ENCODE measurements at regions not wholly inside any gene's neighbourhood (a gene's known extent, or its start where the extent isn't known, plus 50 kb on each side); places are given as distances from the start of the nearest gene placed in this dataset.

DNA sequence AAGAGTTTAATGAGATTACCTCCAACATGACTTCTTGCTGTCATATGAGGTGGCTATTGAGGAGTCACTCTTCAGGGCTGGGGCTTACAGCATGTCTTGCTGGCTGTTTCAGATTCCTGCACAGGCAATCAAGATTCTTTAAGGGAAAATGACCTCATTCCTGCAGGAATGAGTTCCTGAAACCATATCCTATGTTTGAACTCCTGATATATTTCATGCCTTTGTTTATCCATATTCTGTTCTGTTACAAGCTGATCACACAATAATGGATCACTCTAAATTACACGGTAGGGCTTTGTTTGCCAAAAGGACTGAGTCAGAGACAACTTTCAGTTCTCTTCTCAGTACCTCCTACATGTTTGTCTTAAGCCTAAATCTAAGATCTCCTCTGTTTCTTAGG, 879.8 kb upstream of the PIK3C3 start:
- no peak overlapping the region for H3K18ac ChIP-seq (ENCODE audit: low read length)
- no peak overlapping the region for H3K9ac ChIP-seq (ENCODE audit: low read depth, low read length, poor library complexity)
- no peak overlapping the region for H2BK5ac ChIP-seq (ENCODE audit: low read length)
- H3K79me1 ChIP-seq (ENCODE audit: low read depth, low read length), result no peaks in the 10 kb centered on the region
- no peak overlapping the region for H2AK5ac ChIP-seq (ENCODE audit: low read depth, low read length)
- no peak overlapping the region for H3K4me2 ChIP-seq (ENCODE audit: insufficient read depth, low read length, poor library complexity, severe bottlenecking)
- H2BK12ac ChIP-seq (ENCODE audit: low read length), result no peak overlapping the region
- H4K8ac ChIP-seq (ENCODE audit: low read depth, low read length), result no peak overlapping the region
- H3K27ac ChIP-seq (replicated peaks; ENCODE audit: low read length), result no peak overlapping the region
- H4K91ac ChIP-seq (ENCODE audit: low read depth, low read length, poor library complexity), result no peak overlapping the region
- H3K23ac ChIP-seq (ENCODE audit: low read depth, low read length, poor library complexity), result no peak overlapping the region
- peaks cover 0 to 3% of the 10 kb centered on the region in 2 donors for H3K4me1 ChIP-seq (ENCODE audit: control insufficient read depth in 2 of 2, insufficient read depth in 1 of 2, low read depth in 1 of 2, low read length in 2 of 2)
- H2BK120ac ChIP-seq (ENCODE audit: low read depth, low read length), result no peak overlapping the region
- H3K14ac ChIP-seq (ENCODE audit: low read length), result no peak overlapping the region
- H3K36me3 ChIP-seq (replicated peaks in 1 of 2; ENCODE audit: control insufficient read depth in 2 of 2, insufficient read depth in 2 of 2, low read length in 2 of 2), result no peaks in the 10 kb centered on the region
- WGBS, 2 donors (ENCODE audit: extremely low coverage in 2 of 2, insufficient read length in 2 of 2, insufficient replicate concordance in 1 of 2), result no CpG with 5 or more reads among the region's 1 CpG
- H2BK15ac ChIP-seq (ENCODE audit: low read length), result no peak overlapping the region
- H2AFZ ChIP-seq (ENCODE audit: low read length), result no peak overlapping the region
- no peak for DNase-seq (ENCODE audit: low spot score)
- H3K27me3 ChIP-seq (ENCODE audit: control insufficient read depth in 3 of 3, insufficient read depth in 3 of 3, low read depth in 1 of 3, low read length in 3 of 3), result no peaks in the 10 kb centered on the region
- H3K9me3 ChIP-seq (replicated peaks in 1 of 2; ENCODE audit: control insufficient read depth in 2 of 2, insufficient read depth in 1 of 2, low read depth in 1 of 2, low read length in 2 of 2), result no peaks in the 10 kb centered on the region
- no peak overlapping the region for H3K4me3 ChIP-seq (ENCODE audit: low read length in 2 of 2)
- H3K4ac ChIP-seq (ENCODE audit: low read length), result no peak overlapping the region

DNA sequence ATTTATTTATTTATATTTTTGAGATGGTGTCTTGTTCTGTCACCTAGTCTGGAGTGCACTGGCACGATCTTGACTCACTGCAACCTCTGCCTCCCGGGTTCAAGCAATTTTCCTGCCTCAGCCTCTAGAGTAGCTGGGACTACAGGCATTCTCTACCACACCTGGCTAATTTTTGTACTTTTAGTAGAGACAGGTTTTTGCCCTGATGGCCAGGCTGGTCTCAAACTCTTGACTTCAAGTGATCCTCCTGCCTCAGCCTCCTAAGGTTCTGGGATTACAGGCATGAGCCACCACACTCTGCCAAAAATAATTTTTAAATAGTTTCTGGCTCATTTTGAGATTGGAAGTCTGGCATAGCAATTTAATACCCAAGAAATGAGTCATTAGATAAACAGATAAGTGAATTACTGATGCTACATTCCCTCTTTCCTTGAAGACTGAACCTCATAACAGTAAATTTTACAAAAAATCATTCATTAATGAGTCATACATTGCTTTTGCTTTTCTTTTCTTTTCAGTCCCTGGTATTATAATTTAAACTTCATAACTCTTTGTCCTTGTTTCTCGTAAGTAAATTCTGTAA, 881.6 kb upstream of the PIK3C3 start:
- WGBS, 2 donors (ENCODE audit: extremely low coverage in 2 of 2, insufficient read length in 2 of 2, insufficient replicate concordance in 1 of 2), result no CpG with 5 or more reads among the region's 3 CpGs
- Histone ChIP-seq H2BK15ac (ENCODE audit: low read length) (no peak overlapping the region), H3K79me1 (ENCODE audit: low read depth, low read length) (no peaks in the 10 kb centered on the region), H3K23ac (ENCODE audit: low read depth, low read length, poor library complexity) (no peak overlapping the region), H3K4me3 (ENCODE audit: low read length in 2 of 2) (no peak overlapping the region), H2BK5ac (ENCODE audit: low read length) (no peak overlapping the region), H3K36me3 (replicated peaks in 1 of 2; ENCODE audit: control insufficient read depth in 2 of 2, insufficient read depth in 2 of 2, low read length in 2 of 2) (no peaks in the 10 kb centered on the region), H3K4ac (ENCODE audit: low read length) (no peak overlapping the region), H3K9ac (ENCODE audit: low read depth, low read length, poor library complexity) (no peak overlapping the region), H2AK5ac (ENCODE audit: low read depth, low read length) (no peak overlapping the region), H2BK120ac (ENCODE audit: low read depth, low read length) (no peak overlapping the region), H3K14ac (ENCODE audit: low read length) (no peak overlapping the region), H2BK12ac (ENCODE audit: low read length) (no peak overlapping the region), H2AFZ (ENCODE audit: low read length) (no peak overlapping the region), H3K4me1 (ENCODE audit: control insufficient read depth in 2 of 2, insufficient read depth in 1 of 2, low read depth in 1 of 2, low read length in 2 of 2) (peaks cover 0 to 3% of the 10 kb centered on the region in 2 donors), H4K91ac (ENCODE audit: low read depth, low read length, poor library complexity) (no peak overlapping the region), H3K27me3 (ENCODE audit: control insufficient read depth in 3 of 3, insufficient read depth in 3 of 3, low read depth in 1 of 3, low read length in 3 of 3) (no peaks in the 10 kb centered on the region), H3K27ac (replicated peaks; ENCODE audit: low read length) (no peak overlapping the region), H3K9me3 (replicated peaks in 1 of 2; ENCODE audit: control insufficient read depth in 2 of 2, insufficient read depth in 1 of 2, low read depth in 1 of 2, low read length in 2 of 2) (no peaks in the 10 kb centered on the region), H4K8ac (ENCODE audit: low read depth, low read length) (no peak overlapping the region), H3K18ac (ENCODE audit: low read length) (no peak overlapping the region), H3K4me2 (ENCODE audit: insufficient read depth, low read length, poor library complexity, severe bottlenecking) (no peak overlapping the region)
- no peak for DNase-seq (ENCODE audit: low spot score)

DNA sequence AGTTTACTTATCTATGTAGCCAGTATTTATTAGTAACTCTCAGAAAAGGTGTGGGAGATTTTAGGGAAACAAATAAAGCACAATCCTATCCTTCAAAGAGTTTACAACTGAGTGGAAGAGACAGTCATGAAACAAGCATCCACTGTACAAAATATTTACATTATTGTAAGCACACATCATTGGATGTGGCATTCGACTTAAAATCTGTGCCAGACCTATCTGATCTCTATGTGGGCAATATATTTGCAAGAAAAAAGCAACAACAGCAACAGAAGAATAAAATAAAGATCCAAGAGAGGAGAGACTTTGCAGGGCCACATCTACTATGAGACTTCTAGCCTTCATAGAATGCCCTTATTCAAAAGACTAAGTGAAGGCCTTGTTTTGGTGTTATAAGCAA, 882.1 kb upstream of the PIK3C3 start:
- Histone ChIP-seq H3K36me3 (replicated peaks in 1 of 2; ENCODE audit: control insufficient read depth in 2 of 2, insufficient read depth in 2 of 2, low read length in 2 of 2) (no peaks in the 10 kb centered on the region), H3K4me1 (ENCODE audit: control insufficient read depth in 2 of 2, insufficient read depth in 1 of 2, low read depth in 1 of 2, low read length in 2 of 2) (peaks cover 0 to 3% of the 10 kb centered on the region in 2 donors), H2BK5ac (ENCODE audit: low read length) (no peak overlapping the region), H3K23ac (ENCODE audit: low read depth, low read length, poor library complexity) (no peak overlapping the region), H3K4me3 (ENCODE audit: low read length in 2 of 2) (no peak overlapping the region), H3K18ac (ENCODE audit: low read length) (no peak overlapping the region), H3K9ac (ENCODE audit: low read depth, low read length, poor library complexity) (no peak overlapping the region), H3K14ac (ENCODE audit: low read length) (no peak overlapping the region), H2AK5ac (ENCODE audit: low read depth, low read length) (no peak overlapping the region), H3K4ac (ENCODE audit: low read length) (no peak overlapping the region), H3K27me3 (ENCODE audit: control insufficient read depth in 3 of 3, insufficient read depth in 3 of 3, low read depth in 1 of 3, low read length in 3 of 3) (no peaks in the 10 kb centered on the region), H3K9me3 (replicated peaks in 1 of 2; ENCODE audit: control insufficient read depth in 2 of 2, insufficient read depth in 1 of 2, low read depth in 1 of 2, low read length in 2 of 2) (no peaks in the 10 kb centered on the region), H2AFZ (ENCODE audit: low read length) (no peak overlapping the region), H2BK15ac (ENCODE audit: low read length) (no peak overlapping the region), H3K79me1 (ENCODE audit: low read depth, low read length) (no peaks in the 10 kb centered on the region), H2BK120ac (ENCODE audit: low read depth, low read length) (no peak overlapping the region), H4K8ac (ENCODE audit: low read depth, low read length) (no peak overlapping the region), H4K91ac (ENCODE audit: low read depth, low read length, poor library complexity) (no peak overlapping the region), H3K4me2 (ENCODE audit: insufficient read depth, low read length, poor library complexity, severe bottlenecking) (no peak overlapping the region), H2BK12ac (ENCODE audit: low read length) (no peak overlapping the region), H3K27ac (replicated peaks; ENCODE audit: low read length) (no peak overlapping the region)
- no peak for DNase-seq (ENCODE audit: low spot score)
- WGBS, 2 donors (ENCODE audit: extremely low coverage in 2 of 2, insufficient read length in 2 of 2, insufficient replicate concordance in 1 of 2), result no CpG with 5 or more reads among the region's 1 CpG

GRCh38 chr18:41071826-41072225, 883.2 kb upstream of the PIK3C3 start:
- no peak overlapping the region for H3K4me2 ChIP-seq (ENCODE audit: insufficient read depth, low read length, poor library complexity, severe bottlenecking)
- no CpG with 5 or more reads among the region's 4 CpGs for WGBS, 2 donors (ENCODE audit: extremely low coverage in 2 of 2, insufficient read length in 2 of 2, insufficient replicate concordance in 1 of 2)
- H4K8ac ChIP-seq (ENCODE audit: low read depth, low read length), result no peak overlapping the region
- no peak overlapping the region for H2AK5ac ChIP-seq (ENCODE audit: low read depth, low read length)
- H3K27ac ChIP-seq (replicated peaks; ENCODE audit: low read length), result no peak overlapping the region
- no peaks in the 10 kb centered on the region for H3K79me1 ChIP-seq (ENCODE audit: low read depth, low read length)
- no peak overlapping the region for H2BK12ac ChIP-seq (ENCODE audit: low read length)
- H3K9me3 ChIP-seq (replicated peaks in 1 of 2; ENCODE audit: control insufficient read depth in 2 of 2, insufficient read depth in 1 of 2, low read depth in 1 of 2, low read length in 2 of 2), result no peaks in the 10 kb centered on the region
- no peak for DNase-seq (ENCODE audit: low spot score)
- H2BK5ac ChIP-seq (ENCODE audit: low read length), result no peak overlapping the region
- no peak overlapping the region for H2BK15ac ChIP-seq (ENCODE audit: low read length)
- H3K36me3 ChIP-seq (replicated peaks in 1 of 2; ENCODE audit: control insufficient read depth in 2 of 2, insufficient read depth in 2 of 2, low read length in 2 of 2), result no peaks in the 10 kb centered on the region
- H3K9ac ChIP-seq (ENCODE audit: low read depth, low read length, poor library complexity), result no peak overlapping the region
- H3K18ac ChIP-seq (ENCODE audit: low read length), result no peak overlapping the region
- no peak overlapping the region for H2BK120ac ChIP-seq (ENCODE audit: low read depth, low read length)
- no peaks in the 10 kb centered on the region for H3K27me3 ChIP-seq (ENCODE audit: control insufficient read depth in 3 of 3, insufficient read depth in 3 of 3, low read depth in 1 of 3, low read length in 3 of 3)
- H3K4ac ChIP-seq (ENCODE audit: low read length), result no peak overlapping the region
- H3K4me3 ChIP-seq (ENCODE audit: low read length in 2 of 2), result no peak overlapping the region
- H3K14ac ChIP-seq (ENCODE audit: low read length), result no peak overlapping the region
- no peak overlapping the region for H3K23ac ChIP-seq (ENCODE audit: low read depth, low read length, poor library complexity)
- no peak overlapping the region for H2AFZ ChIP-seq (ENCODE audit: low read length)
- H4K91ac ChIP-seq (ENCODE audit: low read depth, low read length, poor library complexity), result no peak overlapping the region
- H3K4me1 ChIP-seq (ENCODE audit: control insufficient read depth in 2 of 2, insufficient read depth in 1 of 2, low read depth in 1 of 2, low read length in 2 of 2), result peaks cover 0 to 3% of the 10 kb centered on the region in 2 donors

All from neuronal stem cell (in vitro differentiated cells).